Loucy (cell line): ENCODE measurements at regions not wholly inside any gene's neighbourhood (a gene's known extent, or its start where the extent isn't known, plus 50 kb on each side); places are given as distances from the start of the nearest gene placed in this dataset.

Source experiments
- H2AFZ ChIP-seq: fragments of 200-600 bp; sonication (generic); 2 replicates; pipeline ENCODE4 v1.6.0; 2016; ENCODE audit warnings: antibody characterized with exemption, mild to moderate bottlenecking, low read length, moderate library complexity
- H3F3A ChIP-seq: fragments of 200-600 bp; 2 replicates; pipeline ENCODE4 v1.6.0; 2016; ENCODE audit warnings: antibody characterized with exemption, low read depth, mild to moderate bottlenecking
- H3K27me3 ChIP-seq: fragments of 200-600 bp; sonication (generic); 2 replicates; pipeline ENCODE4 v1.6.1; 2014; ENCODE audit warnings: low read length, mild to moderate bottlenecking; ENCODE audit not compliant: insufficient read depth, poor library complexity, severe bottlenecking
- H3K36me3 ChIP-seq: fragments of 200-600 bp; sonication (generic); 2 replicates; pipeline ENCODE4 v1.6.1; 2016; ENCODE audit warnings: low read length; ENCODE audit not compliant: insufficient read depth
- H3K4me1 ChIP-seq: fragments of 200-600 bp; sonication (generic); 2 replicates; pipeline ENCODE4 v1.5.1; 2014; ENCODE audit warnings: low read length, mild to moderate bottlenecking; ENCODE audit not compliant: insufficient read depth, poor library complexity, severe bottlenecking
- H3K4me2 ChIP-seq: fragments of 200-600 bp; sonication (generic); 2 replicates; pipeline ENCODE4 v1.6.0; 2014; ENCODE audit warnings: antibody characterized with exemption, low read length, low read depth, mild to moderate bottlenecking; ENCODE audit not compliant: poor library complexity, severe bottlenecking
- H3K4me3 ChIP-seq: fragments of 200-600 bp; sonication (generic); 2 replicates; pipeline ENCODE4 v1.5.1; 2014; ENCODE audit warnings: low read length, mild to moderate bottlenecking, mixed read lengths; ENCODE audit not compliant: poor library complexity, severe bottlenecking
- H3K79me2 ChIP-seq: fragments of 200-600 bp; sonication (generic); 2 replicates; pipeline ENCODE4 v1.6.1; 2014; ENCODE audit warnings: low read length; ENCODE audit not compliant: insufficient read depth
- H3K9ac ChIP-seq: fragments of 200-600 bp; sonication (generic); 2 replicates; pipeline ENCODE4 v1.6.0; 2014; ENCODE audit warnings: mild to moderate bottlenecking, low read depth, low read length, moderate library complexity; ENCODE audit not compliant: poor library complexity, severe bottlenecking
- H3K9me2 ChIP-seq: fragments of 200-600 bp; sonication (generic); replicated peaks from 2 replicates; pipeline ENCODE4 v1.6.1; 2016; ENCODE audit warnings: low read depth, low read length, mixed read lengths
- H3K9me3 ChIP-seq: fragments of 200-600 bp; sonication (generic); 2 replicates; pipeline ENCODE4 v1.6.1; 2014; ENCODE audit warnings: mild to moderate bottlenecking, antibody characterized with exemption, low read length, low read depth; ENCODE audit not compliant: insufficient read depth
- H4K20me1 ChIP-seq: fragments of 200-600 bp; sonication (generic); 2 replicates; pipeline ENCODE4 v1.6.0; 2014; ENCODE audit warnings: antibody characterized with exemption, low read length, mild to moderate bottlenecking; ENCODE audit not compliant: insufficient read depth, poor library complexity, severe bottlenecking
- EZH2phosphoT487 ChIP-seq: fragments of 200-600 bp; IDR thresholded peaks from 2 replicates; pipeline ENCODE4 v1.6.1; 2018; ENCODE audit warnings: antibody characterized with exemption, mild to moderate bottlenecking, moderate library complexity, borderline replicate concordance
- TF ChIP-seq, protein P1 (sequence below): fragments of 200-600 bp; sonication (generic); conservative IDR thresholded peaks from 2 replicates; pipeline ENCODE4 v1.5.1; 2014; ENCODE audit warnings: mild to moderate bottlenecking, antibody characterized with exemption, low read length

DNA sequence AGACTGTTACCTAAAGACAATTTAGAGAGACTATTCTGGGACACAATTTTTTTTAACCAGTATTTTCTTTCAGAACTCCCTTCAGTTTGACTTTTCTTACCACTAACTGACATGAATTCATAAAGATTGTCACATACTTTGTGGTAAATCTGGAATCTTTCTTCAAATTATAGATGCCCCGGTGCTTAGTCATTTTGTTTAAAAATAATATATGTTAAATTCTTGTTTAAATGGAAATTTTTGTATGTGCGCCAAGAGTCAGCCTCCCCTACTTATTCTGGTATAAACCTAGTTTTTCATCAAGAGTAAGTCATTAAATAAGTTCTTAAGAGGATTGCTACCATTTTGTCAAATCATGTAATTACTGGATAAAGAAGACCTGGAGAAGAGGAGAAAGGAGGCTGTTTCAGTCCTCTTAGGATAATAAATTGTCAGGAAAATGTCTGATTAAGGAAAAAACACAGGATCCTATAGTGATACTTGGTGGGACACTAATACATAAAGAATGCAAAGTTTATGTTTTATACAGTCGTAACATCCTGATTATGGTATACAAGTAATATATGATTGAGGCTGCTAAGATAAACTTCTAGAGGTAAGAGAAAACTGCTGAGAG lies 424.4 kb downstream of the PMP22 start:
- Histone ChIP-seq H3K4me3 (no peak overlapping the region), H2AFZ (no peak overlapping the region), H3K4me1 (no peaks in the 10 kb centered on the region), H4K20me1 (no peaks in the 10 kb centered on the region), H3K4me2 (no peak overlapping the region), H3K9me2 (no peaks in the 10 kb centered on the region), H3K27me3 (no peaks in the 10 kb centered on the region), H3K9me3 (peaks cover 3% of the 10 kb centered on the region; the same call in 1 of the 2 replicates), H3K36me3 (no peaks in the 10 kb centered on the region), H3K9ac (no peak overlapping the region), H3K79me2 (no peaks in the 10 kb centered on the region), H3F3A (no peaks in the 10 kb centered on the region)
- no peak for TF ChIP-seq EZH2phosphoT487
- TF ChIP-seq, protein P1, sequence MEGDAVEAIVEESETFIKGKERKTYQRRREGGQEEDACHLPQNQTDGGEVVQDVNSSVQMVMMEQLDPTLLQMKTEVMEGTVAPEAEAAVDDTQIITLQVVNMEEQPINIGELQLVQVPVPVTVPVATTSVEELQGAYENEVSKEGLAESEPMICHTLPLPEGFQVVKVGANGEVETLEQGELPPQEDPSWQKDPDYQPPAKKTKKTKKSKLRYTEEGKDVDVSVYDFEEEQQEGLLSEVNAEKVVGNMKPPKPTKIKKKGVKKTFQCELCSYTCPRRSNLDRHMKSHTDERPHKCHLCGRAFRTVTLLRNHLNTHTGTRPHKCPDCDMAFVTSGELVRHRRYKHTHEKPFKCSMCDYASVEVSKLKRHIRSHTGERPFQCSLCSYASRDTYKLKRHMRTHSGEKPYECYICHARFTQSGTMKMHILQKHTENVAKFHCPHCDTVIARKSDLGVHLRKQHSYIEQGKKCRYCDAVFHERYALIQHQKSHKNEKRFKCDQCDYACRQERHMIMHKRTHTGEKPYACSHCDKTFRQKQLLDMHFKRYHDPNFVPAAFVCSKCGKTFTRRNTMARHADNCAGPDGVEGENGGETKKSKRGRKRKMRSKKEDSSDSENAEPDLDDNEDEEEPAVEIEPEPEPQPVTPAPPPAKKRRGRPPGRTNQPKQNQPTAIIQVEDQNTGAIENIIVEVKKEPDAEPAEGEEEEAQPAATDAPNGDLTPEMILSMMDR = no peak

DNA sequence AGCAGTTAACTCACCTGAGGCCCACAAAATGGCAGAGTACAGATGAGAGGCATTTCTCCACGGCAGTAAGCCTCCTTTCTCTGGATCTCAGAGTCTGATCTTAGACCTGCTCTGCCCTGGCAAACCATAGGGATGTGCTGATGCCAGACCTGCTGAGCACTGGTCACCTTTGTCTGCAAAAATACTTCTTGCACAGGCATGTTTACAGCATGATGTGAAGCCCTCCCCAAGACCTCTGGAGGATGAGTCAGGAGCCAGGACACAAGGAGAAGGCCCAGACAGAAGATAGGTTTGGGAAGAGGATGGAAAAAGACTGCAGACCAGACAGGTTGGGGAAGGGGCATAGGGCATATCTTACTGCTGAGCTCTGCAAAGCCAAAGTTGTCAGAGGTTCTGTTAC lies 426.6 kb downstream of the PMP22 start:
- no peak overlapping the region for H3K9ac ChIP-seq
- H3F3A ChIP-seq = no peaks in the 10 kb centered on the region
- no peaks in the 10 kb centered on the region for H3K27me3 ChIP-seq
- no peaks in the 10 kb centered on the region for H3K4me1 ChIP-seq
- H3K4me3 ChIP-seq = no peak overlapping the region
- no peak overlapping the region for H3K4me2 ChIP-seq
- no peak overlapping the region for H2AFZ ChIP-seq
- no peaks in the 10 kb centered on the region for H4K20me1 ChIP-seq
- H3K9me2 ChIP-seq = no peaks in the 10 kb centered on the region
- no peaks in the 10 kb centered on the region for H3K79me2 ChIP-seq
- TF ChIP-seq, protein P1 = no peak
- no peak for TF ChIP-seq EZH2phosphoT487
- peaks cover 13% of the 10 kb centered on the region; the same call in 1 of the 2 replicates for H3K9me3 ChIP-seq
- no peaks in the 10 kb centered on the region for H3K36me3 ChIP-seq

DNA sequence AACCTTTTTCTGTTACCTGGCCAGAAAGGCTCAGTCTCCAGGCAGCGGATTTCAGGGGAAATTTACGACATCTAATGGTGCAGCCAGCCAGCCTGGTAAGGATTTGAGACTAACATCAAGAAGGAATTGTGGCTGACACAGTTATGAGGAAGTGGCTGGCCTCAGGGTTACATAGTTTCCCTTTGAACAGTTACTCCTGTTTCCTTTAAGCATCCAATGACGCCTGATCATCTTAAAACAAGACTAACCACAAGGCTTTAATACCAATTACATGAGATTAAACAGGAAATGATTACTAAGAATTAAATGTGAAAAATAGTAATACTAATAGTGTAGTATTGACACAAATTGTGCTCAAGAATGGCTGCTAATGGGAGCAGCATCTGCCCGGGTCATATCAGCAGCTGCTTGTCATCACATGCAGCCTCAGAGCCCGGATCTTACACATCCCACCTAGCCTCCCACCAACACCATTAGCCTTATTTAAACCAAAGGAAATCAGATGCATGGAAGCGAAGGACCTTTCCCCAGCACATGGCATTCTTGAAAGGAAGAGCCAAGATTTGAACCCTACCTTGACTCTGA lies 431.8 kb downstream of the PMP22 start:
- no peak overlapping the region for H3K4me2 ChIP-seq
- H2AFZ ChIP-seq = no peak overlapping the region
- TF ChIP-seq EZH2phosphoT487 = no peak
- TF ChIP-seq, protein P1 = no peak
- H3K79me2 ChIP-seq = no peaks in the 10 kb centered on the region
- H3K4me3 ChIP-seq = no peak overlapping the region
- no peaks in the 10 kb centered on the region for H4K20me1 ChIP-seq
- H3K36me3 ChIP-seq = no peaks in the 10 kb centered on the region
- no peaks in the 10 kb centered on the region for H3F3A ChIP-seq
- H3K9me3 ChIP-seq = peaks cover 9% of the 10 kb centered on the region; the same call in 1 of the 2 replicates
- no peak overlapping the region for H3K9ac ChIP-seq
- H3K27me3 ChIP-seq = no peaks in the 10 kb centered on the region
- no peaks in the 10 kb centered on the region for H3K9me2 ChIP-seq
- H3K4me1 ChIP-seq = no peaks in the 10 kb centered on the region
